BJ (cell line): ENCODE measurements at regions not wholly inside any gene's neighbourhood (a gene's known extent, or its start where the extent isn't known, plus 50 kb on each side); places are given as distances from the start of the nearest gene placed in this dataset.

ENCODE experiments used
- CTCF ChIA-PET: fragments of 350-600 bp; formaldehyde crosslinking; extraction: SDS; loops from one replicate; lab custom pipeline; 2021; ENCODE audit warnings: antibody characterized with exemption, inconsistent platforms; lab: Yijun Ruan, JAX
- POLR2A ChIA-PET: fragments of 300-600 bp; sonication (Branson Sonifier 250); formaldehyde crosslinking; extraction: SDS; loops from one replicate; lab custom pipeline; 2021; ENCODE audit warnings: antibody characterized with exemption; lab: Charles Lee
- DNase-seq: peaks from one replicate; pipeline ENCODE4 v3.0.0-alpha.2; 2011; ENCODE audit warnings: low read depth
- H3K27me3 ChIP-seq: 2 replicates; pipeline ENCODE4 v1.6.0; 2011; ENCODE audit warnings: low read length; ENCODE audit not compliant: control insufficient read depth, insufficient read depth
- H3K36me3 ChIP-seq: 2 replicates; pipeline ENCODE4 v1.5.1; 2011; ENCODE audit warnings: low read length; ENCODE audit not compliant: control insufficient read depth, insufficient read depth
- H3K4me3 ChIP-seq: 2 replicates; pipeline ENCODE4 v1.5.1; 2011; ENCODE audit warnings: low read depth, mild to moderate bottlenecking, control low read depth, low read length
- TF ChIP-seq, protein P1 (sequence below): IDR thresholded peaks from 2 replicates; pipeline ENCODE4 v1.5.1; 2011; ENCODE audit warnings: low read depth, mild to moderate bottlenecking, control low read depth, inconsistent platforms, low read length, moderate library complexity; ENCODE audit not compliant: insufficient read depth

DNA sequence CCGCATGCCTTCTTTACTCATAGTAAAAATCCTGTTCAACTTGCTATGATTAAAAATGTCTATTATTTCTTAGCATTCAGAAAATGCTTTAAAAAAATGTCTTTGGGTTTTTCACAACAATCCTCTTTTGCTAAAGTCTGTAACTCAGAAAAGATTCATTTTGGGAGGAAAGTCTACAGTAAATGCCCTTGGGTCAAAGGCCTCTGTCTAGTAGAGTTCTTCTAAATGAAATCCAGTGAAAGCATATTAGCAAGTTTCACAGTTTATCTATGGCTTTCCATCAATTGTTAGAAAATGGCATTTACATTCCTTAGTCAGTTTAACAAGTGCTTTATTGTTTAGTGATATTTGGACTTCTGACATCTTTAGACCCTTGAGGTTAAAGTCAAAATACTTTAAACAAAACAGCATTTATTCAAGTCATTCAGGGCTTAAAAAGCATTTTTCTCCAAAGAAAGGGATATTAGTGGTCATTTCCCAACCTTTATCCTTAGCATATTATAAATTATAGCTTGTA lies 137.1 kb upstream of the TARS1 start:
- no peak overlapping the region for H3K4me3 ChIP-seq
- ChIA-PET CTCF (interaction anchor here (1.1 kb wide), 1 partner anchor 9 kb away, joined by 3 read pairs; no protein-coding TSS in a partner anchor), POLR2A (no interaction called here)
- DNase-seq, result no peak
- H3K27me3 ChIP-seq, result no peaks in the 10 kb centered on the region
- no peaks in the 10 kb centered on the region for H3K36me3 ChIP-seq
- TF ChIP-seq, protein P1, sequence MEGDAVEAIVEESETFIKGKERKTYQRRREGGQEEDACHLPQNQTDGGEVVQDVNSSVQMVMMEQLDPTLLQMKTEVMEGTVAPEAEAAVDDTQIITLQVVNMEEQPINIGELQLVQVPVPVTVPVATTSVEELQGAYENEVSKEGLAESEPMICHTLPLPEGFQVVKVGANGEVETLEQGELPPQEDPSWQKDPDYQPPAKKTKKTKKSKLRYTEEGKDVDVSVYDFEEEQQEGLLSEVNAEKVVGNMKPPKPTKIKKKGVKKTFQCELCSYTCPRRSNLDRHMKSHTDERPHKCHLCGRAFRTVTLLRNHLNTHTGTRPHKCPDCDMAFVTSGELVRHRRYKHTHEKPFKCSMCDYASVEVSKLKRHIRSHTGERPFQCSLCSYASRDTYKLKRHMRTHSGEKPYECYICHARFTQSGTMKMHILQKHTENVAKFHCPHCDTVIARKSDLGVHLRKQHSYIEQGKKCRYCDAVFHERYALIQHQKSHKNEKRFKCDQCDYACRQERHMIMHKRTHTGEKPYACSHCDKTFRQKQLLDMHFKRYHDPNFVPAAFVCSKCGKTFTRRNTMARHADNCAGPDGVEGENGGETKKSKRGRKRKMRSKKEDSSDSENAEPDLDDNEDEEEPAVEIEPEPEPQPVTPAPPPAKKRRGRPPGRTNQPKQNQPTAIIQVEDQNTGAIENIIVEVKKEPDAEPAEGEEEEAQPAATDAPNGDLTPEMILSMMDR, result no peak

DNA sequence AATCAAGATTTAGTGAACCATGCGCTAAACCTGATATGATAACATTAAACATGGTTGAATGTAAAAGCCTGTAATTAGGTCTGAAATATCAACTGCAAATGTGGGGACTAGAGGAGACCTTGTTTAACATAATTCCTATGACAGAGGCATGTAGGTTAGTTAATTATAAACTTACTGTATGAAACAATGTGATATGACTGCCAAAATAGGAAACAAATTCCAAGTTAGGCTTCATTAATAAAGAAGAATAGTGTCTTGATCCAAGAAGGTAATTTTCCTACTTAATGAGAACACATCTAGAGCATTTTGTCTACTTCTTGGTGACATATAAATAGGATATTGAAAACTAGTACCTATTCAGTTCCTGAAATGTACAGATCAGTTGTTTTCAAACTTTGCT lies 136.2 kb upstream of the TARS1 start:
- Histone ChIP-seq H3K27me3 (no peaks in the 10 kb centered on the region), H3K36me3 (no peaks in the 10 kb centered on the region), H3K4me3 (no peak overlapping the region)
- CTCF ChIA-PET, result interaction anchor here (1.1 kb wide), 1 partner anchor 8 kb away, joined by 3 read pairs; no protein-coding TSS in a partner anchor
- DNase-seq, result no peak
- POLR2A ChIA-PET, result no interaction called here
- TF ChIP-seq, protein P1, result no peak

DNA sequence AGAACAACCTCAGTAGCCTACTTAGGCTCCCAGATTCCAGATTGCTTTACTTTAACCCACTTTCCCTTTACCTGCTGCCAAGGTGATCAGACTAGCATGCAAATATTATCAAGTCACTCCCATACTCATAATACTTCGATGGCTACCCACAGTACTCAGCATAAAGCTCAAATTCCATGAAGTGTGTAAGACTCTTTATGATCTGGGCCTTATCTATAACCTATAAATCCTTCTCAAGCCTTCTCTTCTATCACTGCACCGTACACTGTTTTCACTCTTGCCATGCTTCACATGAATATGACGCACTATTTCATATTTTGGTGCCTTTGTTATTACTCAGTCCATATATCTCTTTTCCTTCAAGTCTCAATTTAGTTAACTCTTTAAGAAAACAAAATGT lies 135.2 kb upstream of the TARS1 start:
- TF ChIP-seq, protein P1, result no peak
- Histone ChIP-seq H3K36me3 (no peaks in the 10 kb centered on the region), H3K4me3 (no peak overlapping the region), H3K27me3 (no peaks in the 10 kb centered on the region)
- no peak for DNase-seq
- ChIA-PET CTCF (no interaction called here), POLR2A (interaction anchor here (0.5 kb wide), 1 partner anchor 73 kb away, joined by 4 read pairs; no protein-coding TSS in a partner anchor)

DNA sequence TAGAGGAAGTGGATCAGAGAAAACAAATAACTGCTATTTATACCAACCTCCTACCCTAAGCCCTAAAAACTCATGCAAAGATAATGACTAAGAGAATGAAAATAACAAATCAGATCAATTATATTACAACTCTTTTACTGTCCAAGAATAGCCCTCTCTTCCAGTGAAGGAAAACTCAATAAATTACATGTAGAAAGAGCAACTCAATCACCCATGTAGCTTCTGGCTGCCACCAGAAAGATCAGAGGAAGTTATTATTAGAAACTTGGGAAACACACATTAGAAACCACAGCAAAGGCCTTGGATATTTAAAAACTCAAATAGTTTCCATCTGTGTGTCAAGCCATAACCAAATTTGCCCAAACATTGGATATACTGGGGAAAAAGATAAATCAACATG lies 134.0 kb upstream of the TARS1 start:
- ChIA-PET CTCF (interaction anchor here (1.5 kb wide), 1 partner anchor 73 kb away, joined by 4 read pairs; no protein-coding TSS in a partner anchor), POLR2A (no interaction called here)
- no peak overlapping the region for H3K4me3 ChIP-seq
- TF ChIP-seq, protein P1, result no peak
- no peaks in the 10 kb centered on the region for H3K27me3 ChIP-seq
- no peaks in the 10 kb centered on the region for H3K36me3 ChIP-seq
- no peak for DNase-seq

DNA sequence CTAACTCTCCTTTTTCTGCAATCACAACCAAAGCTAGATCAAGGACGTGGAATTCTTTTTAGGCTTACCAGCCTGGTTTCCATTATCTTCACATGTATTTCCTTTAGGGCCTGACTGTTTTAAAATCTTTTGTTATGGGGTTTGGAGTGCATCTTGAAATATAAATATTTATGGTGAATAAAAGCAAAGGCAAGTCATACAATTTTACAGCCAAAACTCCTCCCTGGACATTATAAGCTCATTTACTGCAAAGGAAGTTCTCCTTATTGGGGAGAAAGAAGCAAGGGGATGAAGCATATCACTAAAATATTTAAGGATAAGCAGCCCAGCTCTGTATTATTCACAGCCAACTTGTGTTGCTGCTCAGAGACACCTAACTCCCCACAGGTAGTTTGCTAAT lies 132.2 kb upstream of the TARS1 start:
- DNase-seq, result no peak
- Histone ChIP-seq H3K4me3 (no peak overlapping the region), H3K36me3 (no peaks in the 10 kb centered on the region), H3K27me3 (no peaks in the 10 kb centered on the region)
- TF ChIP-seq, protein P1, result no peak
- ChIA-PET CTCF (interaction anchor here (1.9 kb wide), 1 partner anchor 9 kb away, joined by 12 read pairs; no protein-coding TSS in a partner anchor), POLR2A (no interaction called here)
